GM10266 (cell line): ENCODE measurements at regions not wholly inside any gene's neighbourhood (a gene's known extent, or its start where the extent isn't known, plus 50 kb on each side); places are given as distances from the start of the nearest gene placed in this dataset.
"Not testable (repeated sequence)": the region's sequence is repeated elsewhere in the genome, so short reads cannot be mapped to it uniquely, and the experiment has no call there.

Source experiments
- DNase-seq: peaks from one replicate; pipeline ENCODE4 v3.0.0; 2012; ENCODE audit errors: extremely low spot score
- CTCF ChIP-seq: IDR thresholded peaks from 2 replicates; pipeline ENCODE4 v1.5.1; 2012; ENCODE audit warnings: mild to moderate bottlenecking, low read depth; ENCODE audit not compliant: control insufficient read depth, insufficient read depth; ENCODE audit errors: missing control alignments

- TF ChIP-seq CTCF = no peak
- DNase-seq = no peak
These were observed 886.2 kb upstream of the NRXN1 start for GRCh38 chr2:51918113-51918512.

- DNase-seq = no peak
- no peak for TF ChIP-seq CTCF
These were observed 871.8 kb upstream of the NRXN1 start for GRCh38 chr2:51903728-51904127.

DNA sequence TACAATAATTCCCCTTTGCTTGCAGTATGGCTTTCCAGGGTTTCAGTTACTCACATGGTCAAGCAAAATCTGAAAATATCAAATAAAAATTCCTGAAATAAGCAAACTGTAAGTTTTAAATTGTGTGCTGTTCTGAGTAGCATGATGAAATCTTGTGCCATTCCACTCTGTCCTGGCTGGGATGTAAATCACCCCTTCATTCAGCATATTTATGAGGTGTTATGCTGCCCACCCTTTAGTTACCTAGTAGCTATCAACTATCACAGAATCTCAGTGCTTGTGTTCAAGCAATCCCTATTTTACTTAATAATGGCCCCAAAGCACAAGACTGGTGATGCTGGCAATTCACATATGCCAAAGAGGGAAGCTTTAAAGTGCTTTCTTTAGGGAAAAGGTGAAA, 867.7 kb upstream of the NRXN1 start:
- DNase-seq = no peak
- no peak for TF ChIP-seq CTCF

DNA sequence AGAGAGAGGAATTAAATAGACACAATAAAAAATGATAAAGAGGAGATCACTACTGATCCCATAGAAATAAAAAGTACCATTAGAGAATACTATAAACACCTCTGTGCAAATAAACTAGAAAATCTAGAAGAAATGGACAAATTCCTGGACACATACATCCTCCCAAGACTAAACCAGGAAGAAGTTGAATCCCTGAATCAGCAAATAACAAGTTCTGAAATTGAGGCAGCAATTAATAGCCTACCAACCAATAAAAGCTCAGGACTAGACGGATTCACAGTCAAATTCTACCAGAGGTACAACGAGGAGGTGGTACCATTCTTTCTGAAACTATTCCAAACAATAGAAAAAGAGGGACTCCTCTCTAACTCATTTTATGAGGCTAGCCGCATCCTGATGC, 862.7 kb upstream of the NRXN1 start:
- not testable (repeated sequence) for DNase-seq

- TF ChIP-seq CTCF = no peak
- DNase-seq = no peak
These were observed 856.2 kb upstream of the NRXN1 start for GRCh38 chr2:51888120-51888519.

DNA sequence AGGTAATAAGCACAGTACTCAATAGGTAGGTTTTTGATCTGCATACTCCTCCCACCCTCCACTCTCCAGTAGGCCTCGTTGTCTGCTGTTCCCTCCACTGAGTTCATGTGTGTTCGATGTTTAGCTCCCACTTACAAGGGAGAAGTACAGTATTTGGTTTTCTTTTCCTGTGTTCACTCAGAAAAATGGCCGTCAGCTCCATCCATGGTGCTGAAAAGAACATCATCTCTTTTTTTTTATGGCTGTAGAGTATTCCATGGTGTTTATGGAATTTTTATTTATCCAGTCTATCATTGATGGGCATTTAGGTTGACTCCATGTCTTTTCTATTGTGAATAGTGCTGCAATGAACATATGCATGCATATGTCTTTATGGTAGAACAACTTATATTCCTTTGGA, 849.7 kb upstream of the NRXN1 start:
- TF ChIP-seq CTCF = no peak
- DNase-seq = no peak

DNA sequence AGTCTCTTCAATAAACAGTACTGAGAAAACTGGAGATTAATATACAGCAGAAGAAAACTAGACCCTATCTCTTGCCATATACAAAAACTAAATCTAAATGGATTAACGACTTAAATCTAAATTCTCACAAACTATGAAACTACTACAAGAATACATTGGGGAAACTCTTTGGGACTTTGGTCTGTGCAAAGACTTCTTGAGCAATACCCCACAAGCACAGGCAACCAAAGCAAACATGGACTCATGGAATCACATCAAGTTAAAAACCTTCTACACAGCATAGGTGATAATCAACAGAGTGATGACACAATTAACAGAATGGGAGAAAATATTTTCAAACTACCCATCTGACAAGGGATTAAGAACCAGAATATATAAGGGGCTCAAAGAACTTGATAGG, 848.2 kb upstream of the NRXN1 start:
- DNase-seq = no peak
- TF ChIP-seq CTCF = no peak

DNA sequence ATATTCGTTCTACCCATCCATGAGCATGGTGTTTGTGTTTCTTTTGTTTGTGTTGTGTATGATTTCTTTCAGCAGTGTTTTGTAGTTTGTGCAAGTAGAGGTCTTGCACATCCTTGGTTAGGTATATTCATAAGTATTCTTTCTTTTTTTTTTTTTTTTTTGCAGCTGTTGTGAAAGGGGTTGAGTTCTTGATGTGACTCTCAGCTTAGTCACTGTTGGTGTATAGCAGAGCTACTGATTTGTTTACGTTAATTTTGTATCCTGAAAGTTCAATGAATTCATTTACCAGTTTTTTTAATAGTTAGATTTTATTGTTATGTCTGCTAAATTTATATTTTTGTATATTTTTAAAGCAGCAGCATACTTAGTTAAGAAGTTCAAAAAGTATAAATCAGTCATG, 834.4 kb upstream of the NRXN1 start:
- DNase-seq = no peak
- no peak for TF ChIP-seq CTCF
